ENCODE measurements at regions not wholly inside any gene's neighbourhood (a gene's known extent, or its start where the extent isn't known, plus 50 kb on each side); places are given as distances from the start of the nearest gene placed in this dataset.

GRCh38 chr2:57080035-57080434, 896.2 kb downstream of the CCDC85A start:
- TF ChIP-seq MAX (IDR thresholded peaks at IDR 0.05; ENCODE audit: low read depth, low read length) (no peak), CTCF (IDR thresholded peaks at IDR 0.05; ENCODE audit: low read depth, low read length) (no peak)

Data from NB4 (cell line).